GM19193 (cell line): ENCODE measurements at regions not wholly inside any gene's neighbourhood (a gene's known extent, or its start where the extent isn't known, plus 50 kb on each side); places are given as distances from the start of the nearest gene placed in this dataset.

Experiments used
- POLR2A ChIP-seq: IDR thresholded peaks from 4 replicates; pipeline ENCODE4 v1.6.1; 2011; ENCODE audit not compliant: insufficient read depth, insufficient read length; ENCODE audit errors: extremely low read depth

GRCh38 chr10:21421016-21421415 lies 104.5 kb downstream of the SKIDA1 start:
- no peak for TF ChIP-seq POLR2A

GRCh38 chr10:21417172-21417712 lies 108.2 kb downstream of the SKIDA1 start:
- no peak for TF ChIP-seq POLR2A

- TF ChIP-seq POLR2A: no peak
Measured at GRCh38 chr10:21413680-21414079, 111.8 kb downstream of the SKIDA1 start.

- no peak for TF ChIP-seq POLR2A
Measured at GRCh38 chr10:21413268-21413667, 112.2 kb downstream of the SKIDA1 start.

GRCh38 chr10:21406595-21407193 lies 118.8 kb downstream of the SKIDA1 start:
- TF ChIP-seq POLR2A: no peak

- no peak for TF ChIP-seq POLR2A
Measured at GRCh38 chr10:21405981-21406380, 119.5 kb downstream of the SKIDA1 start.

- no peak for TF ChIP-seq POLR2A
Measured at GRCh38 chr10:21403256-21404015, 122.0 kb downstream of the SKIDA1 start.

- TF ChIP-seq POLR2A: no peak
Measured at GRCh38 chr10:21402606-21403083, 122.8 kb downstream of the SKIDA1 start.

GRCh38 chr10:21401196-21401595 lies 124.3 kb downstream of the SKIDA1 start:
- no peak for TF ChIP-seq POLR2A

- TF ChIP-seq POLR2A: no peak
Measured at GRCh38 chr10:21399392-21400035, 126.0 kb downstream of the SKIDA1 start.

- no peak for TF ChIP-seq POLR2A
Measured at GRCh38 chr10:21398563-21399231, 126.8 kb downstream of the SKIDA1 start.

- TF ChIP-seq POLR2A: no peak
Measured at GRCh38 chr10:21396889-21397288, 128.6 kb downstream of the SKIDA1 start.

- TF ChIP-seq POLR2A: no peak
Measured at GRCh38 chr10:21393931-21394330, 131.6 kb downstream of the SKIDA1 start.

- no peak for TF ChIP-seq POLR2A
Measured at GRCh38 chr10:21388589-21388988, 136.9 kb downstream of the SKIDA1 start.

GRCh38 chr10:21387868-21388267 lies 137.6 kb downstream of the SKIDA1 start:
- TF ChIP-seq POLR2A: no peak

- no peak for TF ChIP-seq POLR2A
Measured at GRCh38 chr10:21385996-21386585, 139.4 kb downstream of the SKIDA1 start.

- TF ChIP-seq POLR2A: no peak
Measured at GRCh38 chr10:21385536-21385935, 139.9 kb downstream of the SKIDA1 start.
